NB4 (cell line): ENCODE measurements at regions not wholly inside any gene's neighbourhood (a gene's known extent, or its start where the extent isn't known, plus 50 kb on each side); places are given as distances from the start of the nearest gene placed in this dataset.

Source experiments
- DNase-seq: peaks from one replicate; pipeline ENCODE4 v3.0.0; 2010; ENCODE audit warnings: low read depth
- H3K4me3 ChIP-seq: one replicate; pipeline ENCODE4 v1.5.1; 2011; ENCODE audit warnings: mild to moderate bottlenecking, low read depth, low read length, moderate library complexity
- MYC ChIP-seq: IDR thresholded peaks from 2 replicates; pipeline ENCODE4 v1.6.1; 2011; ENCODE audit warnings: low read depth, low read length
- POLR2A ChIP-seq: IDR thresholded peaks from 2 replicates; pipeline ENCODE4 v1.6.1; 2011; ENCODE audit warnings: mild to moderate bottlenecking; ENCODE audit not compliant: insufficient read length; ENCODE audit errors: extremely low read depth
- TF ChIP-seq, protein P1 (sequence below): IDR thresholded peaks from one replicate; pipeline ENCODE4 v1.5.1; 2012; ENCODE audit warnings: low read depth, low read length
- TF ChIP-seq, protein P2 (sequence below): IDR thresholded peaks from 2 replicates; pipeline ENCODE4 v1.6.1; 2011; ENCODE audit warnings: low read depth, low read length

DNA sequence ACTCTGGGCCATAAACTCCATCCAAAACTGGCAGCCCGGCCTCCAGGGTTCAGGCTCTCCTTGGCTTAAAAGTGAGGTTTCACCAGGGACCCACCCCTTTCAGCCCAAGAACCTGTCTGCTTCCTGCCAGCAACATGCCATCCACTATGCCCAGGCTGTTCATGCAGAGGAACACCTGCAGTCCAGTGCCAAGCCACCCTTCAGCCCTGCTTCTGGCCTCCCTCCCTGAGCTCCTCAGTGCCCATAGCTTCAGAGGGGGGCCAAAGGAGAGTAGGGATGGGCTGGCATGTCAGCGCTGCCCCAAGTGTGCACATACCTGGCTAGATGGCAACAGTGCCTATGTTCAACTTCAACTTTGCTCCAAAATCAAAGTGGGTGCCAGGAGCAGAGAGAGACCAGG lies 166.9 kb upstream of the MRPS30 start:
- TF ChIP-seq MYC = no peak
- TF ChIP-seq, protein P1, sequence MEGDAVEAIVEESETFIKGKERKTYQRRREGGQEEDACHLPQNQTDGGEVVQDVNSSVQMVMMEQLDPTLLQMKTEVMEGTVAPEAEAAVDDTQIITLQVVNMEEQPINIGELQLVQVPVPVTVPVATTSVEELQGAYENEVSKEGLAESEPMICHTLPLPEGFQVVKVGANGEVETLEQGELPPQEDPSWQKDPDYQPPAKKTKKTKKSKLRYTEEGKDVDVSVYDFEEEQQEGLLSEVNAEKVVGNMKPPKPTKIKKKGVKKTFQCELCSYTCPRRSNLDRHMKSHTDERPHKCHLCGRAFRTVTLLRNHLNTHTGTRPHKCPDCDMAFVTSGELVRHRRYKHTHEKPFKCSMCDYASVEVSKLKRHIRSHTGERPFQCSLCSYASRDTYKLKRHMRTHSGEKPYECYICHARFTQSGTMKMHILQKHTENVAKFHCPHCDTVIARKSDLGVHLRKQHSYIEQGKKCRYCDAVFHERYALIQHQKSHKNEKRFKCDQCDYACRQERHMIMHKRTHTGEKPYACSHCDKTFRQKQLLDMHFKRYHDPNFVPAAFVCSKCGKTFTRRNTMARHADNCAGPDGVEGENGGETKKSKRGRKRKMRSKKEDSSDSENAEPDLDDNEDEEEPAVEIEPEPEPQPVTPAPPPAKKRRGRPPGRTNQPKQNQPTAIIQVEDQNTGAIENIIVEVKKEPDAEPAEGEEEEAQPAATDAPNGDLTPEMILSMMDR = no peak
- TF ChIP-seq, protein P2, sequence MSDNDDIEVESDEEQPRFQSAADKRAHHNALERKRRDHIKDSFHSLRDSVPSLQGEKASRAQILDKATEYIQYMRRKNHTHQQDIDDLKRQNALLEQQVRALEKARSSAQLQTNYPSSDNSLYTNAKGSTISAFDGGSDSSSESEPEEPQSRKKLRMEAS = no peak
- DNase-seq = no peak
- no peak overlapping the region for H3K4me3 ChIP-seq

DNA sequence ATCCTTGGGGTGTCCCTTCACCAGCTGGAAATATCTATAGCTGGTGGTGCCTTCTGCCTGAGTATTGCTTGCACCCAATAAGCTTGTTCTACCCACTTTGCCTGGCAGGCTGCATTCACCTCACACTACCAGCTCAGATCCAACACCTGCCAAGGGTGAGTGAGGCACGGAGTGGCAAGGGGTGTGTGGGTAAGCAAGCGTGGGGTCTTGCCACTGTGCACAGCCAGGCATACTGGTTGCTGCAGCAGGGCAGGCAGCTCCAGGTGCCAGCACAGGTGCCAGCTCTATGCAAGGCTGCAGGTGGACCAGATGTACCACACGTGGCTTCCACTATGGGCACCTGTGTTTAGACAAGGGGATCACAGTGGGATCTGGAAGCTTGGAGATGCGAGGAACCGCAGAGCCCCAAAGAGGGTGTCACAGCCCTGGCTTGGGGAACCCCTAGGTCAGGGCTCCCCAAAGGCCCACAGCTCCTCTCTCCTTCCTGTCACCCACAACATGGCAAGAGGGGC lies 167.7 kb upstream of the MRPS30 start:
- H3K4me3 ChIP-seq = no peak overlapping the region
- TF ChIP-seq, protein P1 = no peak
- TF ChIP-seq POLR2A = no peak
- TF ChIP-seq, protein P2 = no peak
- TF ChIP-seq MYC = no peak
- DNase-seq = no peak

DNA sequence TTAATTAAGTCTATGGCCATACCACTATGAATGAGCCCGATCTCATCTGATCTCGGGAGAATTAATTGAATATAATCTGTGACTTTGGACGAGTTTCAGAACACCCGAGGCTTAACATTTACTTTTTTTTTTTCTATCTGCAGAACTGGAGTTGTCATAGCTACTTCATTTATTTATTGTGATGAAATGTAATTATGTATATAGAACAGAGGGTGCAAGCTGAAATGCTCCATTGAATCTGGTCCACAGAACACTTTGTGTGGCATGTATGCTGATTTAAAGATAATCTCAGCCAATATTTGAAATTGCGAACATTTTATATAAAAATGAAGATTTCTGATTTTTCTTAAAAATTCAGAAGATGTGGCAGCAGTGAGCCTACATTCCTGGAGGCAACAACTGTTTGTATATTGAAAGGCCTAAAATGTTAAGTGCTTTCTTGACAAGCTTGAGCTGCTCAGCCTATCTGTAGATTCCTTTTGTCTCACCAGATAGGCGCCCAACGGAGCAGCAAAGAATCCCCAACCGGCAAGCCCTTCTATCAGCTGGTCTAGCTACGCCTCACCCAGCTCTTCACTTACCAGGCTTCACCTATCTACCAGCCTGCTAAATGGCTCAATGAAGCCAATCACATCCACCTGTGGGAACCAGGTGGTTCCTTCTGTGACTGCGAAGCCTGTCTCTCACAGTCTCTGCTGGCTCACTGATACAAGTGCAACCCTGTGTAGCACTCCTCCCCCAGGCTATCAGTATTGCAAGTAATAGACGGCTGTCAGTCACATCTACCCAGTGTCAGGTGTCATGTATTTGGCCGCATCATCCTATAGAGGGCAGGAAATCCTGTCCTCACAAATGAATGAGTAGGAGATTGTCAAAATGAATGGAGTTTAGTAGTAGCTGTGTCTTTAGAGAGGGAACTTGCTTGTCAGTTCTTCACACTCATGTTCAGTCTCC lies 170.6 kb upstream of the MRPS30 start:
- no peak for DNase-seq
- TF ChIP-seq MYC (no peak), POLR2A (no peak)
- TF ChIP-seq, protein P2 = no peak
- TF ChIP-seq, protein P1 = no peak
- H3K4me3 ChIP-seq = no peak overlapping the region

DNA sequence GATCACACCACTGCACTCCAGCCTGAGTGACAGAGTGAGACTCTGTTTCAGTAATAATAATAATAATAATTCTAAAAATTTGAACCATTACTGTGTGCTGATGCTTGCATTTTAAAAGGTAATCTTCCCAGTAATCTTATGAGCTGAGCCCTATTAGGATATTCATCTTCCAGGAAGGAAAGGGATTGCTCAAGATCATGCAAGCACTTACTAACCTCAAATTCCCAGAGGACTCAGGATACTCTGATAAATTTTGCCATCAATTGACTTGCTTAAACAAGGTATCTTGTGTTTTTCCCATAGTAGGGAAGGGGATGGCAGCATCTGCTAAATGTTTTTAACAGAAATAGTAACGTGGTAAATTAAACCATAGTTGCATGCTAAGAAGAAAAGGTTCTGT lies 176.4 kb upstream of the MRPS30 start:
- DNase-seq = no peak
- TF ChIP-seq MYC = no peak
- TF ChIP-seq, protein P2 = no peak
- TF ChIP-seq, protein P1 = no peak

DNA sequence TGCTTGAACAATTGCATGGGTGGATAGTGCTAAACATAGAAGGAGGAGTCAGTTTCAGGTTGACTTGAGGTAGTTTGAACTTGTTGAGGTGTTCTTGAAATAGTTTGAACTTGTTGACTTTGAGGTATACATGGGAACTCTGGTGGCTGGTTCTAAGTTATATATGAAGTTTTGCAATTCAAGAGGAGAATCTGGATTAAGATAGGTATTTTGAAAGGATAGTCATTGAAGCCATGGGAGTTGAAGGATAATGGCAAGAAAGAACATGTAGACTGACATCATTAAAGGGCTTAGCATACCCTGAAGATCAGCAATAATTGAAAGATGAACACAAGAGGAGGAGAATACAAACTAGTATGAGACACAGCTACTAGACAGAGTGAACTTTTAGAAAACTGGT lies 181.9 kb upstream of the MRPS30 start:
- H3K4me3 ChIP-seq = no peak overlapping the region
- no peak for DNase-seq
- TF ChIP-seq MYC (no peak), POLR2A (no peak)
- TF ChIP-seq, protein P2 = no peak
- TF ChIP-seq, protein P1 = no peak

More for the DNA sequence above, 176.4 kb upstream of the MRPS30 start:
- no peak overlapping the region for H3K4me3 ChIP-seq
